ENCODE measurements at regions not wholly inside any gene's neighbourhood (a gene's known extent, or its start where the extent isn't known, plus 50 kb on each side); places are given as distances from the start of the nearest gene placed in this dataset.

GRCh38 chr6:159481897-159482296 is 211.1 kb downstream of the SOD2 start:
- no peak for TF ChIP-seq CTCF (IDR thresholded peaks at IDR 0.05)
- no peak for DNase-seq
- Histone ChIP-seq H3K4me3 (no peak overlapping the region), H3K27ac (no peak overlapping the region), H3K4me1 (peaks cover 0 to 5% (median 0%) of the 10 kb centered on the region in 4 donors), H3K27me3 (no peaks in the 10 kb centered on the region), H3K36me3 (no peaks in the 10 kb centered on the region), H3K9me3 (no peaks in the 10 kb centered on the region)
- intact Hi-C loops (cut with DNase I; ENCODE audit: low total_unique reads), result no loop called here

- Histone ChIP-seq H3K36me3 (no peaks in the 10 kb centered on the region), H3K4me3 (no peak overlapping the region), H3K4me1 (peaks cover 0 to 5% (median 0%) of the 10 kb centered on the region in 4 donors), H3K27ac (no peak overlapping the region), H3K27me3 (no peaks in the 10 kb centered on the region), H3K9me3 (no peaks in the 10 kb centered on the region)
- intact Hi-C loops (cut with DNase I; ENCODE audit: low total_unique reads), result no loop called here
- no peak for TF ChIP-seq CTCF (IDR thresholded peaks at IDR 0.05)
- no peak for DNase-seq
These were observed 212.6 kb downstream of the SOD2 start for GRCh38 chr6:159480471-159480870.

GRCh38 chr6:159479146-159479545 is 213.9 kb downstream of the SOD2 start:
- Histone ChIP-seq H3K36me3 (no peaks in the 10 kb centered on the region), H3K4me1 (peaks cover 0 to 5% (median 0%) of the 10 kb centered on the region in 4 donors), H3K4me3 (no peak overlapping the region), H3K27me3 (no peaks in the 10 kb centered on the region), H3K27ac (no peak overlapping the region), H3K9me3 (no peaks in the 10 kb centered on the region)
- no peak for DNase-seq
- no peak for TF ChIP-seq CTCF (IDR thresholded peaks at IDR 0.05)
- intact Hi-C loops (cut with DNase I; ENCODE audit: low total_unique reads), result no loop called here

DNA sequence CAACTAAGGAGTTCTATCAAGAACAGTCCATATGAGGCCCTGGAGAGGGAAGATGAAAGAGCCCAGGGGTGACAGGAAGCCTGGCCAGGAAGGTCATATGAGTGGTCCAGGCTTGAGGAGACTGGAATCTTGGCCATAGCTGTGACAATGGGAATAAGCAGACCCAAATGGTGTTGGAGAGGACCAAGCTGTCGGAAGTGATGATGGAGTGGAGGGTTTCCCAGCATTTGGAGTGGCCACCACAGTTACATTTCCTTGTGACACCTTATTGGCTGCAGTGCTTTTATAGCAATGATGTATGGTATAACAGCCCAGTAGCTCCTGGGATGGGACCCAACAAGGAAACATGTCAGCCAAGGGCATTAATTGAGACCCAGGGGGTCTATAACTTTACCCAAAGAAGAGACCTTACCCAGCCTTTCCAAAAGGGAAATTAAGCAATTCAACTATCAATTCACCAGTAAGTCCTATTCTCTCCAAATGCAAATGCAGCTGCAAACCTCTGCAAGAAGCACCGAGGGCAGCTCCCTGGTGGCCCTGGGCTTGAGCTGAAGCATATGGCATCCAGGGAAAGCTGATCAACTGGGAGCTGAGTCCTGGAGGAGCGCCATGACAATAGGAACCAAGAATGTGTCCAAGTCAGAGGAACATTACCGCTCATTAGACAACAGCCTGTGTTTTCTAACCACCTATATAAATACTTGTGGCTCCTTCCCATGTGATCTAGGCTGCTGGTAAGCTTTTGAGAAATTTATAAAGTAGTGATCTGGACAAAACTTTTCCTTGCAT is 219.4 kb downstream of the SOD2 start:
- H3K36me3 ChIP-seq, result no peaks in the 10 kb centered on the region
- no peaks in the 10 kb centered on the region for H3K4me1 ChIP-seq
- H3K27ac ChIP-seq, result no peak overlapping the region
- H3K9me3 ChIP-seq, result no peaks in the 10 kb centered on the region
- no peak for DNase-seq
- no peak for TF ChIP-seq CTCF (IDR thresholded peaks at IDR 0.05)
- H3K27me3 ChIP-seq, result no peaks in the 10 kb centered on the region
- intact Hi-C loops (cut with DNase I; ENCODE audit: low total_unique reads), result no loop called here
- H3K4me3 ChIP-seq, result no peak overlapping the region

DNA sequence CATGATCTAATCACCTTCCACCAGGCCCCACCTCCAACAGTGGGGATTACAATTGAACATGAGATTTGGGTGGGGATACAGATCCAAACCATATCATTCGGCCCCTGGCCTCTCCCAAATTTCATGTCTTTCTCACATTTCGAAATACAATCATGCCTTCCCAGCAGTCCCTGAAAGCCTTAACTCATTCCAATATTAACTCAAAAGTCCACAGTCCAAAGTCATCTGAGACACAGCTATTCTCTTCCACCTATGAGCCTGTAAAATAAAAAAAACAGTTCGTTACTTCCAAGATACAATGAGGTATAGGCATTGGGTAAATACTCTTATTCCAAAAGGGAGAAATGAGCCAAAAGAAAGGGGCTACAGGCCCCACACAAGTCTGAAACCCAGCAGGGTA is 222.6 kb downstream of the SOD2 start:
- H3K27me3 ChIP-seq, result no peaks in the 10 kb centered on the region
- no peak for TF ChIP-seq CTCF (IDR thresholded peaks at IDR 0.05)
- H3K9me3 ChIP-seq, result no peaks in the 10 kb centered on the region
- no peak overlapping the region for H3K4me3 ChIP-seq
- intact Hi-C loops (cut with DNase I; ENCODE audit: low total_unique reads), result no loop called here
- no peak for DNase-seq
- no peaks in the 10 kb centered on the region for H3K4me1 ChIP-seq
- no peak overlapping the region for H3K27ac ChIP-seq
- H3K36me3 ChIP-seq, result no peaks in the 10 kb centered on the region
